ENCODE measurements at regions not wholly inside any gene's neighbourhood (a gene's known extent, or its start where the extent isn't known, plus 50 kb on each side); places are given as distances from the start of the nearest gene placed in this dataset.
A peak's percentile ranks its signal among the peaks of the same experiment; 100 is the strongest.

- Mint-ChIP-seq H3K4me1 (ENCODE audit: low read depth) (peaks cover 25% of the 10 kb centered on the region), H3K36me3 (ENCODE audit: insufficient read depth) (no peaks in the 10 kb centered on the region), H3K9me3 (ENCODE audit: low read depth) (no peaks in the 10 kb centered on the region), H3K4me3 (ENCODE audit: low read depth) (no peak overlapping the region), H3K27ac (no peak overlapping the region), H3K27me3 (peaks cover 4% of the 10 kb centered on the region)
- TF ChIP-seq, protein P1, sequence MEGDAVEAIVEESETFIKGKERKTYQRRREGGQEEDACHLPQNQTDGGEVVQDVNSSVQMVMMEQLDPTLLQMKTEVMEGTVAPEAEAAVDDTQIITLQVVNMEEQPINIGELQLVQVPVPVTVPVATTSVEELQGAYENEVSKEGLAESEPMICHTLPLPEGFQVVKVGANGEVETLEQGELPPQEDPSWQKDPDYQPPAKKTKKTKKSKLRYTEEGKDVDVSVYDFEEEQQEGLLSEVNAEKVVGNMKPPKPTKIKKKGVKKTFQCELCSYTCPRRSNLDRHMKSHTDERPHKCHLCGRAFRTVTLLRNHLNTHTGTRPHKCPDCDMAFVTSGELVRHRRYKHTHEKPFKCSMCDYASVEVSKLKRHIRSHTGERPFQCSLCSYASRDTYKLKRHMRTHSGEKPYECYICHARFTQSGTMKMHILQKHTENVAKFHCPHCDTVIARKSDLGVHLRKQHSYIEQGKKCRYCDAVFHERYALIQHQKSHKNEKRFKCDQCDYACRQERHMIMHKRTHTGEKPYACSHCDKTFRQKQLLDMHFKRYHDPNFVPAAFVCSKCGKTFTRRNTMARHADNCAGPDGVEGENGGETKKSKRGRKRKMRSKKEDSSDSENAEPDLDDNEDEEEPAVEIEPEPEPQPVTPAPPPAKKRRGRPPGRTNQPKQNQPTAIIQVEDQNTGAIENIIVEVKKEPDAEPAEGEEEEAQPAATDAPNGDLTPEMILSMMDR (IDR thresholded peaks at IDR 0.05; ENCODE audit: unreplicated experiment) = no peak
- no peak for DNase-seq (ENCODE audit: low spot score, unreplicated experiment)
These were observed 122.7 kb downstream of the LY86 start for GRCh38 chr6:6711031-6711785.

- peak overlapping the region; percentile 82 for H3K27ac Mint-ChIP-seq
These were observed 123.4 kb downstream of the LY86 start for GRCh38 chr6:6711832-6712448.

DNA sequence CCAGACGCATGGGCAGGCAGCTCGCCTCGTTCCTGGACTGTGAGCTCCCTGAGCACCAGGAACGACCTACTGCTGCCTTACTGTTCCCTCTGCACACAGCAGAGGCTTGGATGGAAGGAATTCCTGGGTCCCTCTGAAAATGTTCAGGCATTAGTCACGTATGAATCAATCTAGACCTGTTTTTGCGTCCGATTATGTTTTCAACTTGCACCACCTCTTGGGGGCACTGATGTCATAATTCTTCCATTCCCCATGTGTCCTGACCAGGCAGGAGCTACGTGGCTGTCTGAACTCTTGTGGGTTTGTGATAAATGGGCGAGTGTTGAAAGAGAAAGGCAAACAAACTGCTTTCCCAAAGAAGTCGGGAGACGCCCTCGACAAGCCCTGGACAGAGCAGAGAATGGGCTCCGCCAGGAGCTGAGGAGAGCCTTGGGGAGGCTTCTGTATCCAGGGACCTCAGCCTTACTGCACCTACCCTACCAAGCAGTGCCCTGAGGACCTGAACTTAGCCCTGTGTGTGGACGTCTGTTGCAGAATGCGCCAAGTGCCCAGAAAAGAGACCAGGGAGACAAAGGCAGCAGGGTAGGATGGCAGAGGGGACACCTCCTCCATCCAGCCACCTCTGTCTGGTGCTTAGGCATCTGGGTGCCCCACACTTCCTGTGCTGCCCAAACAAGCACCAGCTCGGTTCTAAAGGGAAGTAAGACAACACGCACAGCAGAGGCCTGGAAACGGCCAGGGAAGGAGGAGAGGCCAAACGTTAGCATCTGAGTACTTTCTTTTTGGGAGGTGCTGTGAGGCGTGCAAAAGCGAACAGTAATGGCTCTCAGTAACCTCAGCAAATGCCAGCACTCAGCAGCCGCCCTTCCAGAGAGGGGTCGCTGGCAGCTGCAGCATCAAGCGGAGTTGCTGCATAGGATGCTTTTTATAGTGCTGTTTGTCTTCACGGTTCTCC, 124.2 kb downstream of the LY86 start:
- no peaks in the 10 kb centered on the region for H3K36me3 Mint-ChIP-seq (ENCODE audit: insufficient read depth)
- H3K27ac Mint-ChIP-seq = peak overlapping the region; percentile 45
- no peaks in the 10 kb centered on the region for H3K9me3 Mint-ChIP-seq (ENCODE audit: low read depth)
- TF ChIP-seq, protein P1 (IDR thresholded peaks at IDR 0.05; ENCODE audit: unreplicated experiment) = peak; percentile 37
- peaks cover 25% of the 10 kb centered on the region for H3K4me1 Mint-ChIP-seq (ENCODE audit: low read depth)
- no peak for DNase-seq (ENCODE audit: low spot score, unreplicated experiment)
- H3K27me3 Mint-ChIP-seq = peaks cover 4% of the 10 kb centered on the region
- H3K4me3 Mint-ChIP-seq (ENCODE audit: low read depth) = no peak overlapping the region

More at GRCh38 chr6:6711832-6712448, 123.4 kb downstream of the LY86 start:
- H3K36me3 Mint-ChIP-seq (ENCODE audit: insufficient read depth) = no peaks in the 10 kb centered on the region
- no peaks in the 10 kb centered on the region for H3K9me3 Mint-ChIP-seq (ENCODE audit: low read depth)
- DNase-seq (ENCODE audit: low spot score, unreplicated experiment) = no peak
- H3K27me3 Mint-ChIP-seq = peaks cover 4% of the 10 kb centered on the region
- H3K4me3 Mint-ChIP-seq (ENCODE audit: low read depth) = no peak overlapping the region
- H3K4me1 Mint-ChIP-seq (ENCODE audit: low read depth) = peaks cover 25% of the 10 kb centered on the region
- TF ChIP-seq, protein P1 (IDR thresholded peaks at IDR 0.05; ENCODE audit: unreplicated experiment) = no peak

- TF ChIP-seq, protein P1 (IDR thresholded peaks at IDR 0.05; ENCODE audit: unreplicated experiment) = no peak
- Mint-ChIP-seq H3K4me1 (ENCODE audit: low read depth) (peaks cover 25% of the 10 kb centered on the region), H3K9me3 (ENCODE audit: low read depth) (no peaks in the 10 kb centered on the region), H3K27me3 (peaks cover 4% of the 10 kb centered on the region), H3K27ac (no peak overlapping the region), H3K36me3 (ENCODE audit: insufficient read depth) (no peaks in the 10 kb centered on the region), H3K4me3 (ENCODE audit: low read depth) (no peak overlapping the region)
- DNase-seq (ENCODE audit: low spot score, unreplicated experiment) = no peak
These were observed 125.1 kb downstream of the LY86 start for GRCh38 chr6:6713657-6714056.

All from progenitor cell of endocrine pancreas (in vitro differentiated cells).